H9 (cell line): ENCODE measurements at regions not wholly inside any gene's neighbourhood (a gene's known extent, or its start where the extent isn't known, plus 50 kb on each side); places are given as distances from the start of the nearest gene placed in this dataset.

Experiments
- DNase-seq: peaks from one replicate; pipeline ENCODE4 v3.0.0-alpha.2; 2017
- H2AFZ ChIP-seq: one replicate; pipeline ENCODE4 v1.6.1; 2013; ENCODE audit warnings: mild to moderate bottlenecking, low read length, control low read depth, moderate library complexity
- H2AK5ac ChIP-seq: 2 replicates; pipeline ENCODE4 v1.6.1; 2013; ENCODE audit warnings: low read length, control low read depth, mixed read lengths; ENCODE audit not compliant: insufficient read length
- H2BK120ac ChIP-seq: one replicate; pipeline ENCODE4 v1.6.1; 2013; ENCODE audit warnings: low read depth, mild to moderate bottlenecking, low read length, control low read depth, inconsistent platforms; ENCODE audit not compliant: poor library complexity, severe bottlenecking
- H2BK12ac ChIP-seq: 2 replicates; pipeline ENCODE4 v1.6.1; 2013; ENCODE audit warnings: low read length, control low read depth, mixed read lengths, low read depth; ENCODE audit not compliant: insufficient read length
- H2BK15ac ChIP-seq: 2 replicates; pipeline ENCODE4 v1.6.1; 2013; ENCODE audit warnings: low read depth, low read length, control low read depth
- H2BK20ac ChIP-seq: one replicate; pipeline ENCODE4 v1.6.1; 2013; ENCODE audit warnings: low read depth, mild to moderate bottlenecking, low read length, control low read depth, inconsistent platforms; ENCODE audit not compliant: poor library complexity, severe bottlenecking
- H2BK5ac ChIP-seq: 2 replicates; pipeline ENCODE4 v1.6.1; 2013; ENCODE audit warnings: low read length, control low read depth, mixed read lengths; ENCODE audit not compliant: insufficient read length
- H3K14ac ChIP-seq: 2 replicates; pipeline ENCODE4 v1.6.1; 2013; ENCODE audit warnings: low read length, control low read depth; ENCODE audit not compliant: insufficient read depth
- H3K18ac ChIP-seq: 2 replicates; pipeline ENCODE4 v1.6.1; 2013; ENCODE audit warnings: low read depth, mild to moderate bottlenecking, mixed read lengths, low read length, control low read depth; ENCODE audit not compliant: insufficient read length
- H3K23ac ChIP-seq: 2 replicates; pipeline ENCODE4 v1.6.1; 2013; ENCODE audit warnings: low read length, control low read depth, mixed read lengths, low read depth; ENCODE audit not compliant: insufficient read length
- H3K23me2 ChIP-seq: 2 replicates; pipeline ENCODE4 v1.6.1; 2013; ENCODE audit warnings: low read depth, mild to moderate bottlenecking, mixed read lengths, low read length, control low read depth; ENCODE audit not compliant: insufficient read length, poor library complexity, severe bottlenecking
- H3K27ac ChIP-seq: 2 replicates; pipeline ENCODE4 v1.5.1; 2013; ENCODE audit warnings: low read length, control low read depth, mixed read lengths, low read depth; ENCODE audit not compliant: insufficient read length
- H3K27me3 ChIP-seq: 2 replicates; pipeline ENCODE4 v1.6.1; 2013; ENCODE audit warnings: low read length, control low read depth, inconsistent platforms; ENCODE audit not compliant: insufficient read depth
- H3K4ac ChIP-seq: 2 replicates; pipeline ENCODE4 v1.6.1; 2013; ENCODE audit warnings: low read depth, mild to moderate bottlenecking, control low read depth, inconsistent platforms, low read length, moderate library complexity
- H3K4me1 ChIP-seq: 2 replicates; pipeline ENCODE4 v1.6.1; 2013; ENCODE audit warnings: low read length, control low read depth, inconsistent platforms; ENCODE audit not compliant: insufficient read depth
- H3K4me2 ChIP-seq: 2 replicates; pipeline ENCODE4 v1.6.1; 2013; ENCODE audit warnings: low read length, control low read depth, mixed read lengths; ENCODE audit not compliant: insufficient read length, insufficient read depth
- H3K56ac ChIP-seq: 2 replicates; pipeline ENCODE4 v1.6.1; 2013; ENCODE audit warnings: low read depth, mild to moderate bottlenecking, mixed read lengths, low read length, control low read depth; ENCODE audit not compliant: insufficient read length
- H3K79me1 ChIP-seq: 2 replicates; pipeline ENCODE4 v1.6.1; 2013; ENCODE audit warnings: low read depth, mild to moderate bottlenecking, moderate library complexity, low read length, control low read depth, inconsistent platforms; ENCODE audit not compliant: insufficient read depth, poor library complexity, severe bottlenecking
- H3K79me2 ChIP-seq: 2 replicates; pipeline ENCODE4 v1.6.1; 2013; ENCODE audit warnings: low read length, control low read depth, inconsistent platforms; ENCODE audit not compliant: insufficient read depth
- H3K9ac ChIP-seq: 2 replicates; pipeline ENCODE4 v1.6.1; 2013; ENCODE audit warnings: low read length, control low read depth, mixed read lengths; ENCODE audit not compliant: insufficient read length; ENCODE audit errors: extremely low read depth
- H3K9me3 ChIP-seq: one replicate; pipeline ENCODE4 v1.6.1; 2013; ENCODE audit warnings: low read depth, low read length, inconsistent platforms; ENCODE audit not compliant: control insufficient read depth
- H3T11ph ChIP-seq: one replicate; pipeline ENCODE4 v1.6.1; 2013; ENCODE audit warnings: mild to moderate bottlenecking, low read length, control low read depth, inconsistent platforms
- H4K20me1 ChIP-seq: one replicate; pipeline ENCODE4 v1.6.1; 2013; ENCODE audit not compliant: control insufficient read depth, insufficient read length, insufficient read depth
- H4K5ac ChIP-seq: 2 replicates; pipeline ENCODE4 v1.6.1; 2013; ENCODE audit warnings: low read depth, mild to moderate bottlenecking, mixed read lengths, low read length, control low read depth; ENCODE audit not compliant: insufficient read length
- H4K8ac ChIP-seq: replicated peaks from 2 replicates; pipeline ENCODE4 v1.6.1; 2013; ENCODE audit warnings: low read length, control low read depth, mixed read lengths, low read depth; ENCODE audit not compliant: insufficient read length
- H4K91ac ChIP-seq: 2 replicates; pipeline ENCODE4 v1.6.1; 2013; ENCODE audit warnings: low read depth, mild to moderate bottlenecking, moderate library complexity, mixed read lengths, low read length, control low read depth; ENCODE audit not compliant: insufficient read length
- H3K27ac Mint-ChIP-seq, 3 experiments: 2 replicates in 2 of 3; 3 replicates in 1 of 3; pipeline ENCODE4 v1.8.0; 2020 to 2021; ENCODE audit warnings: mixed read lengths in 3 of 3, mild to moderate bottlenecking in 1 of 3, moderate library complexity in 1 of 3
- H3K27me3 Mint-ChIP-seq: 2 replicates; pipeline ENCODE4 v1.8.0; 2021; ENCODE audit warnings: low read depth, mild to moderate bottlenecking, moderate library complexity, mixed read lengths
- H3K36me3 Mint-ChIP-seq, 3 experiments: 2 replicates in 2 of 3; 3 replicates in 1 of 3; pipeline ENCODE4 v1.8.0; 2020 to 2021; ENCODE audit warnings: low read depth in 3 of 3, mixed read lengths in 3 of 3; ENCODE audit not compliant: insufficient read depth in 1 of 3
- H3K4me1 Mint-ChIP-seq, 2 experiments: 2 replicates each; pipeline ENCODE4 v1.8.0; 2020; ENCODE audit warnings: mixed read lengths in 2 of 2
- H3K4me3 Mint-ChIP-seq, 2 experiments: 2 replicates in 1 of 2; 3 replicates in 1 of 2; pipeline ENCODE4 v1.8.0; 2020 to 2021; ENCODE audit warnings: mild to moderate bottlenecking in 2 of 2, mixed read lengths in 2 of 2, moderate library complexity in 1 of 2
- H3K9me3 Mint-ChIP-seq, 2 experiments: 2 replicates in 1 of 2; 3 replicates in 1 of 2; pipeline ENCODE4 v1.8.0; 2020; ENCODE audit warnings: mild to moderate bottlenecking in 2 of 2, mixed read lengths in 2 of 2, moderate library complexity in 1 of 2
- CTCF ChIP-seq: fragments of 200-600 bp; sonication (generic); conservative IDR thresholded peaks from 3 replicates; pipeline ENCODE4 v1.8.0; 2021; ENCODE audit warnings: antibody characterized with exemption, mild to moderate bottlenecking
- WGBS: extraction: QIAGEN DNeasy Blood & Tissue Kit; methylation state at CpG from one replicate; pipeline ENCODE4 v1.1.7; 2013; ENCODE audit warnings: missing lambda C conversion rate, low lambda C conversion rate, mixed read lengths; ENCODE audit not compliant: insufficient read length; ENCODE audit errors: extremely low coverage; 5-methylcytosine and 5-hydroxymethylcytosine counted together

DNA sequence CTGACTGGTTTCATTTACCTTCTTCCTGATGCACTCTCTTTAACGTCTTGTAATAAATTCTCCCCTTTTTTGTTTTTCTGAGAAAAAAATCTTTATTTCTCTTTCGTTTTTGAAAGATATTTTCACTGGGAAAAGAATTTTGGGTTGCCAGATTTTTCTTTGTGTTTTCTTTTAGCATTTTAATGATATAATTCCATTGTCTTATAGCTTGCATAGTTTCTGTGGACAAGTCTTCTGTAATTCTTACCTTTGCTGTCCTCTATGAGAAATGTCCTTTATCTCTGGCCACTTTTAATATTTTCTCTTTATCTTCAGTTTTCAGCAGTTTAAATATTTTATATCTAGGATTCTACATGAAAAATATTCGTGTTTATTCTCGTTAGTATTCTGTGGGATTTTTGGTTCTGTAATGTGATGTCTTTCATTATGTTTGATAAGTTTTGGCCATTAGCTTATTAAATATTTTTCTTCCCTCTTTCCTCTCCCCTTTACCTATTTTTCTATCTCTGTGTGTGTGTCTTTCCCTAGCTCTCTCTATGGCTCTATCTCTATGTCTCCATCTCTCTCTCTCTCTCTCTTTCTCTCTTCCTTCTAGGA, 236.5 kb downstream of the C16orf95 start:
- peaks cover 8% of the 10 kb centered on the region for H3K27me3 Mint-ChIP-seq
- H3K56ac ChIP-seq: no peak overlapping the region
- no peak overlapping the region for H3K14ac ChIP-seq
- no peak overlapping the region for H2BK120ac ChIP-seq
- no peak overlapping the region for H2BK20ac ChIP-seq
- H2BK15ac ChIP-seq: no peak overlapping the region
- peaks cover 13% of the 10 kb centered on the region for H3K9me3 ChIP-seq
- no peak overlapping the region for H2BK12ac ChIP-seq
- no peaks in the 10 kb centered on the region for H3K23me2 ChIP-seq
- no peak overlapping the region for H2AK5ac ChIP-seq
- no peaks in the 10 kb centered on the region for H3K27me3 ChIP-seq
- no peak overlapping the region for H4K8ac ChIP-seq
- no CpG with 5 or more reads among the region's 4 CpGs for WGBS
- no peak overlapping the region for H3K27ac ChIP-seq
- no peak overlapping the region for H3K4me3 Mint-ChIP-seq
- no peaks in the 10 kb centered on the region for H4K20me1 ChIP-seq
- no peak overlapping the region for H3K23ac ChIP-seq
- no peak overlapping the region for H2BK5ac ChIP-seq
- H4K5ac ChIP-seq: no peak overlapping the region
- no peaks in the 10 kb centered on the region for H3K4me1 ChIP-seq
- no peaks in the 10 kb centered on the region for H3K79me2 ChIP-seq
- no peak overlapping the region for H3K4me2 ChIP-seq
- peaks cover 0 to 8% of the 10 kb centered on the region in 2 experiments; a peak in 2 of 4 replicates for H3K4me1 Mint-ChIP-seq
- no peak overlapping the region for H3T11ph ChIP-seq
- H2AFZ ChIP-seq: no peak overlapping the region
- no peak overlapping the region for H3K4ac ChIP-seq
- H3K18ac ChIP-seq: no peak overlapping the region
- H3K9me3 Mint-ChIP-seq: peaks cover 47% of the 10 kb centered on the region in 2 experiments
- no peaks in the 10 kb centered on the region for H3K79me1 ChIP-seq
- TF ChIP-seq CTCF: no peak
- no peak overlapping the region for H3K27ac Mint-ChIP-seq
- H3K36me3 Mint-ChIP-seq: peaks cover 8 to 43% (median 26%) of the 10 kb centered on the region in 3 experiments
- no peak for DNase-seq
- no peak overlapping the region for H3K9ac ChIP-seq
- H4K91ac ChIP-seq: no peak overlapping the region
